ENCODE measurements at regions not wholly inside any gene's neighbourhood (a gene's known extent, or its start where the extent isn't known, plus 50 kb on each side); places are given as distances from the start of the nearest gene placed in this dataset.

DNA sequence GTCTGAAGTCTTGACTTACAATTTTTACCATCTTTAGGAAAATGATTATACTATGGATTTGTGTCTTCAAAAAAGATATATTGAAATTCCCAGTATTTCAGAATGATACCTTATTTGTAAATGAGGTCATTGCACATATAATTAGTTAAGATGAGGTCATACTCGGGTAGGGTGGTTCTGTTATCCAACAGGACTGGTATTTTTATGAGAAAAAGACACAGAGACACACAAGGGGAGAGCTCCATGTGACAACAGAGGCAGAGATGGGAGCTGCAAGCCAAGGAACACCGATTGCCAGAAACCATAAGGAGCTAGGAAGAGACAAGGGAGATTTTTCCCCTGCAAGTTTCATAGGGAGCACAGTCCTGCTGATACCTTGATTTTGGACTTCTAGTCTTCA lies 356.9 kb downstream of the ARL4A start:
- TF ChIP-seq EZH2 (IDR thresholded peaks at IDR 0.05; ENCODE audit: insufficient read depth, poor library complexity, severe bottlenecking) (no peak), EZH2phosphoT487 (IDR thresholded peaks at IDR 0.05; ENCODE audit: insufficient read depth, low read depth) (no peak)

Measured in GM23248 (cell line).